ENCODE measurements at regions not wholly inside any gene's neighbourhood (a gene's known extent, or its start where the extent isn't known, plus 50 kb on each side); places are given as distances from the start of the nearest gene placed in this dataset.

DNA sequence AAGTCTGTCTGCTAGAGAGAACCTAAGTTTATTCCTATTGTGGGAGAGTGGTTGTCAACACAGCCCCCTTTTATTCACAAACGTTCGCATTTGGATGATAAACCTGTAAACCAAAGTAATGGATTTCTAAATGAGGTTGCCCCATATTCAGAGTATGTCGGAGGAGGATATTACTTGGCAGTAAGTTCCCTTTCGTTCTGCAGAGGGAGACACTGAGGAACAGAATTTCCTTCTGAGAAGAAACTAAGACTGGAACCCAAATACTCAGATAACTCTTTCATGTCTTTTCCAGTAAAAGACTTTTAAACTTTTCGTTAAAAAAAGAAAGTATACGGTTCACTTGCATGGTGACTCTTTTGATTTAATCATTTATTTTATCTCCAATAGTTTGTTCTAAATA is 754.6 kb upstream of the MMS22L start:
- no peak for DNase-seq (ENCODE audit: low spot score in 2 of 2)
- TF ChIP-seq, protein P1, sequence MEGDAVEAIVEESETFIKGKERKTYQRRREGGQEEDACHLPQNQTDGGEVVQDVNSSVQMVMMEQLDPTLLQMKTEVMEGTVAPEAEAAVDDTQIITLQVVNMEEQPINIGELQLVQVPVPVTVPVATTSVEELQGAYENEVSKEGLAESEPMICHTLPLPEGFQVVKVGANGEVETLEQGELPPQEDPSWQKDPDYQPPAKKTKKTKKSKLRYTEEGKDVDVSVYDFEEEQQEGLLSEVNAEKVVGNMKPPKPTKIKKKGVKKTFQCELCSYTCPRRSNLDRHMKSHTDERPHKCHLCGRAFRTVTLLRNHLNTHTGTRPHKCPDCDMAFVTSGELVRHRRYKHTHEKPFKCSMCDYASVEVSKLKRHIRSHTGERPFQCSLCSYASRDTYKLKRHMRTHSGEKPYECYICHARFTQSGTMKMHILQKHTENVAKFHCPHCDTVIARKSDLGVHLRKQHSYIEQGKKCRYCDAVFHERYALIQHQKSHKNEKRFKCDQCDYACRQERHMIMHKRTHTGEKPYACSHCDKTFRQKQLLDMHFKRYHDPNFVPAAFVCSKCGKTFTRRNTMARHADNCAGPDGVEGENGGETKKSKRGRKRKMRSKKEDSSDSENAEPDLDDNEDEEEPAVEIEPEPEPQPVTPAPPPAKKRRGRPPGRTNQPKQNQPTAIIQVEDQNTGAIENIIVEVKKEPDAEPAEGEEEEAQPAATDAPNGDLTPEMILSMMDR (IDR thresholded peaks at IDR 0.05): no peak
- H3K4me3 ChIP-seq: no peak overlapping the region
- no peak overlapping the region for H3K27ac ChIP-seq
- no peaks in the 10 kb centered on the region for H3K27me3 ChIP-seq
- no peaks in the 10 kb centered on the region for H3K36me3 ChIP-seq
- H3K9me3 ChIP-seq: no peaks in the 10 kb centered on the region
- no peaks in the 10 kb centered on the region for H3K4me1 ChIP-seq
- intact Hi-C loops (cut with DNase I): no loop called here

DNA sequence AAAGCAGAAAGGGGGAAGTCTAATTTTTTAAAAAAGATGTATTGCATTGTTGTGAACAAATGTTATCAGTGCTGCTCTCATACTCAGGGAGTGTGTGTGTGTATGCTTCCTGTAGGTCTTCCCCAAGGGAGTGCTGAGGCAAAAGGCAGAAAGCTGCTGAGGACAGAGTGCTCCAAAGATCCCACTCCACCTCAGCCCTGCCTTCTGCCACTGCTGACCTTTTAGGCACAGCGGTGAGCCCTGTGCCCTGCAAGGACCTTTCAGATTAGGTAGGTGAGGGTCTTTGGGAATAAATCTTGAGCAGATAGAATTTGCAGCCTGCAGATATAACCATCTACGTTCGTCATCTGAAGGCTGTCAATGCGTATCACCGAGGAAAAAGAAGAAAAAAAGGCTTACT is 756.4 kb upstream of the MMS22L start:
- no peaks in the 10 kb centered on the region for H3K27me3 ChIP-seq
- H3K9me3 ChIP-seq: no peaks in the 10 kb centered on the region
- H3K4me1 ChIP-seq: no peaks in the 10 kb centered on the region
- DNase-seq (ENCODE audit: low spot score in 2 of 2): no peak
- H3K27ac ChIP-seq: no peak overlapping the region
- intact Hi-C loops (cut with DNase I): no loop called here
- TF ChIP-seq, protein P1 (IDR thresholded peaks at IDR 0.05): no peak
- H3K4me3 ChIP-seq: no peak overlapping the region
- no peaks in the 10 kb centered on the region for H3K36me3 ChIP-seq

DNA sequence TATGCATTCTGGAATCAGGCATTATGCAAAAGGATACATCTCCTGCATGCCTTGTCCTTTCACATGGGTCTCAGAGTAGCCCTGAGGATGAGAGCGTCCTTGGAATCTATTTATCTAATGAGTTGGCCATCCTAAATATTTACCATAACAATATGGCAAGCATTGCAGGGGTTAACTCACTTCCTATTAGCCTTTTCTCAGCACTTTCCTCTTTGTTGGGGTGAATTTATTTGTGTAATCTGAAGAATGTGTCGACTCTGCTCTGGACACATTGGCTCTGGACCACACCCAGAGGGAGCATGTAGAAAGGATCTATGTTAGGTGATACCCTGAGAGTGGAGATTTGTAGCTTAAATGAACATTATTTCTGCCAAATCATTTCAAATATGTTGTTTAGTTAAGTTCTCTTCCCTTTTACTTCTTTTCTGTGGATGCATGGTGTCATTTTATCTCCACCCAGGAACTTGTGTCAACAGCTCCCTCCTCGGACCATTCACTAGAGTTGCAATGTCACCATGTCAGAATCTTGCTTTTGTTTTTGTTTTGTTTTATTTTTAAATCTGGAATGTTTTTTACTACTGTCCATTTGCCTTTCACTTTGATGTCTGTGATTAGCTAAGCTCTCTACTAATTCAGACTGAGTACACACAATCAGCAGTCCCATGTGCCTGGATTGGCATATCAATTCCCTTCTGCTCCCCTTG is 757.0 kb upstream of the MMS22L start:
- intact Hi-C loops (cut with DNase I): no loop called here
- no peaks in the 10 kb centered on the region for H3K4me1 ChIP-seq
- H3K27me3 ChIP-seq: no peaks in the 10 kb centered on the region
- DNase-seq (ENCODE audit: low spot score in 2 of 2): no peak
- no peaks in the 10 kb centered on the region for H3K36me3 ChIP-seq
- no peaks in the 10 kb centered on the region for H3K9me3 ChIP-seq
- no peak overlapping the region for H3K4me3 ChIP-seq
- TF ChIP-seq, protein P1 (IDR thresholded peaks at IDR 0.05): no peak
- H3K27ac ChIP-seq: no peak overlapping the region

DNA sequence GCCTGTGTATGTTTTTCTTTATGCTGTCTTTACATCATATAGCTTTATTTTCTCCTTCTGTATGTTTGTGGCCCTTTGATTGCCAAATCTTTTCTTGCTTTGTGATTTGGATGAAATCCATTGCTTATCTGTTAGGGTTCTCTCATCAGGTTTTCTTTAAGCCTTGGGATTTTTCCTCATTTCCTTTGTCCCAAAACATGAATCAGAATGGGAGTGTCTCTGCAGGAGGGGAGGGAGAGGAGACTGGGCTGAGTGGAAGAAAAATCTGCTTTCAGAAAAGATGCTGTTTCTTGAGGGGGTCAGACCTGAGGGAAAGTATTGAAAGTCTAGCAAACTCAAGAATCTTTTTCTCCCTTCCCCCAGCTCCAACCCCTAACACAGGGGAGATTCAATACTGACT is 758.0 kb upstream of the MMS22L start:
- DNase-seq (ENCODE audit: low spot score in 2 of 2): no peak
- TF ChIP-seq, protein P1 (IDR thresholded peaks at IDR 0.05): no peak

DNA sequence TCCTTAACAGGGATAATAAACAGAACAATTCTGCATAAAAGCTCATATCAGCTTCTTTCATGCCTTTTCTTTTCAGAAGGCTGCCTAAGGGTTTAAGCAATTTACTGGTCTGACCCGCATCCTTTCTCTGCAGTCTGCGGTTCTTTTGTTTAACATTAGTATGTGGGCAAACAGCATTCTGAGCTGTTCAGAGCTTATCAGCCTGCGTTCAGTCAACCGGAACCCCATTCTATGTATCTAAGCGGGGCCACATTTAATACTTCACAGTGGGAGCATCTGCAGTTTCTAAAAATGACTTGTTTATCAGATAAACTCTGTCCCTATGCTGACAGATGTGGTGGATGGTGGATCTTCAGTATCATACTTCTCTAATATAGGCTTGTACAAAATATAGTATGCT is 758.9 kb upstream of the MMS22L start:
- no peaks in the 10 kb centered on the region for H3K9me3 ChIP-seq
- intact Hi-C loops (cut with DNase I): no loop called here

More for the DNA sequence above, 758.0 kb upstream of the MMS22L start:
- H3K4me3 ChIP-seq: no peak overlapping the region
- intact Hi-C loops (cut with DNase I): no loop called here
- no peaks in the 10 kb centered on the region for H3K36me3 ChIP-seq
- H3K4me1 ChIP-seq: no peaks in the 10 kb centered on the region
- no peaks in the 10 kb centered on the region for H3K9me3 ChIP-seq
- H3K27ac ChIP-seq: no peak overlapping the region
- H3K27me3 ChIP-seq: no peaks in the 10 kb centered on the region

More for the DNA sequence above, 758.9 kb upstream of the MMS22L start:
- TF ChIP-seq, protein P1 (IDR thresholded peaks at IDR 0.05): no peak
- no peak for DNase-seq (ENCODE audit: low spot score in 2 of 2)
- no peaks in the 10 kb centered on the region for H3K27me3 ChIP-seq
- no peak overlapping the region for H3K27ac ChIP-seq
- no peaks in the 10 kb centered on the region for H3K4me1 ChIP-seq
- no peaks in the 10 kb centered on the region for H3K36me3 ChIP-seq
- H3K4me3 ChIP-seq: no peak overlapping the region
